Cardiac fibroblast (primary cell): ENCODE measurements at regions not wholly inside any gene's neighbourhood (a gene's known extent, or its start where the extent isn't known, plus 50 kb on each side); places are given as distances from the start of the nearest gene placed in this dataset.

Source experiments
- DNase-seq, 2 donors: peaks; one replicate each; pipeline versions ENCODE4 v3.0.0 to v3.0.0-alpha.2; 2010; ENCODE audit warnings: low read depth in 2 of 2
- H3K4me3 ChIP-seq, 2 donors: replicated peaks in 1 of 2; 1 replicate in 1 of 2; 2 replicates in 1 of 2; pipeline ENCODE4 v1.5.1; 2011; ENCODE audit warnings: low read depth in 2 of 2, low read length in 2 of 2, mild to moderate bottlenecking in 2 of 2, moderate library complexity in 1 of 2
- CTCF ChIP-seq: IDR thresholded peaks from one replicate; pipeline ENCODE4 v1.5.1; 2011; ENCODE audit warnings: low read depth, mild to moderate bottlenecking, low read length, inconsistent platforms

GRCh38 chr4:62394766-62395165, 1194.6 kb downstream of the ADGRL3 start:
- no peak overlapping the region for H3K4me3 ChIP-seq
- DNase-seq: no peak
- no peak for TF ChIP-seq CTCF

- no peak overlapping the region for H3K4me3 ChIP-seq
- TF ChIP-seq CTCF: no peak
- DNase-seq: no peak
Measured at GRCh38 chr4:62387808-62388207, 1187.7 kb downstream of the ADGRL3 start.

- no peak for DNase-seq
- TF ChIP-seq CTCF: no peak
Measured at GRCh38 chr4:62377700-62378099, 1177.6 kb downstream of the ADGRL3 start.

GRCh38 chr4:62377245-62377644, 1177.1 kb downstream of the ADGRL3 start:
- no peak for DNase-seq
- no peak overlapping the region for H3K4me3 ChIP-seq
- TF ChIP-seq CTCF: no peak

More at GRCh38 chr4:62377700-62378099, 1177.6 kb downstream of the ADGRL3 start:
- no peak overlapping the region for H3K4me3 ChIP-seq

GRCh38 chr4:62366939-62367338, 1166.8 kb downstream of the ADGRL3 start:
- no peak overlapping the region for H3K4me3 ChIP-seq
- no peak for TF ChIP-seq CTCF
- no peak for DNase-seq

- no peak for TF ChIP-seq CTCF
- no peak for DNase-seq
- H3K4me3 ChIP-seq: no peak overlapping the region
Measured at GRCh38 chr4:62360156-62360545, 1160.0 kb downstream of the ADGRL3 start.

- H3K4me3 ChIP-seq: no peak overlapping the region
- DNase-seq: no peak
- no peak for TF ChIP-seq CTCF
Measured at GRCh38 chr4:62359441-62360155, 1159.5 kb downstream of the ADGRL3 start.
